ENCODE measurements at regions not wholly inside any gene's neighbourhood (a gene's known extent, or its start where the extent isn't known, plus 50 kb on each side); places are given as distances from the start of the nearest gene placed in this dataset.

- no peak for DNase-seq (ENCODE audit: low spot score)
Measured at GRCh38 chr2:105571445-105571987, 172.7 kb upstream of the FHL2 start.

DNA sequence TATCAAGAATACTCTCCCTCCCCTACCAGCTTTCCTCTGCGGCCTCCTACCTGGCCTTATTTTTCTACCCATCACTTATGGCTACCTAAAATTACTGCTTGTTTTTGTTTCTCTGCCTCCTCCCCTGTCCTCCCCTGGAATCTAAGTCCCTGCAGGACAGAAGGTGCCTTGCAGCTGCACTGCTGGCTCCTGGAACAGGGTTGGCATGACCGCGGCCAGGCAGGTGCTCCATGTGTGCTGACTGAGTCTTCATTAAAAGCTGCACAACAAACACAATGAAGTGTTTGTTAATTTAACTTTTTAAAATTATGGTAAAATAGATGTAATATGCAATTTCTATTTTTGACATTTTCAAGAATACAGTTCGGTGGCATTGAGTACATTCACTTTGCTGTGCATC is 171.9 kb upstream of the FHL2 start:
- DNase-seq (ENCODE audit: low spot score) = no peak

DNA sequence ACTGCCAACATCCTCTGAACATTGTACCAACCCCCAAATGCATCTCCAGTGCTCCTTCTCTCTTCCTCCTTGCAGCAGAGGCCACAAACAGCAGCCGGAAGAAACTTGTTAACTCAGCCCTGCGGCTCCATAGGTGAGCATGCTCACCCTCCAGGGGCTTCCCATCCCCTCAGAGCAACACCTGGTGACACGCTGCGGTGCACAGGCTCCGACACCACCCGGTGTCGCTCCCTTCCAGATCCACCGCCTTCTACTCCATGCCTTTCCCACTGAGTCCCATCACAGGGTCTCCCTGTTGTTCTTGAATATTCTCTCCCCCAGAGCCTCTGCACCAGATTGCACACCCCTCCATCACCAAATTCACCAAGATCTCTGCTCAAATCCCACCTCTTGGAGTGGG is 171.5 kb upstream of the FHL2 start:
- DNase-seq (ENCODE audit: low spot score) = no peak

GRCh38 chr2:105569606-105570005 is 170.8 kb upstream of the FHL2 start:
- no peak for DNase-seq (ENCODE audit: low spot score)

DNA sequence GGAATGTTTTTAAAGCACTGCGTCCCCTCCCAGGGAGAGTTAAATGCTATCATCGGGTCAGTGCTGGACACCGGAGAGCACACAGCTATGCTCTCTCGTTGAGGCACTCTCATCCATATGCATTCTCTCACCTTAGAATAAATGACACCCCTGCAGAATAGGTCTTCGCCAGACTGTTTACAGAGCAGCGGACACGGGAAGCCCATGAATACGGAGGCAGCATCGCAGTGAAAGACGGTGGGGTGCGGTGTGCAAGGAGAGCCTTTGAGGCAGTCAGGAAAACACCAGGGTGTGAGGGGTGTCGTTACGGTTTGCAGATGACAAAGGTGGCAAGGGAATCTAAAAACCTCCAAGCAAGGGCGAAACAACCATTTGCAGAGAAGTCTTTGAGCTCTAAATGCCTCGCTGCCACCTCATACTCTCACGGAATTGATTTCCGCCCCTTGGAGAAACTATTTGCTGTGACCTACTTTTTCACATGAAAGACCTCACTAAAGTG is 169.2 kb upstream of the FHL2 start:
- no peak for DNase-seq (ENCODE audit: low spot score)

- DNase-seq (ENCODE audit: low spot score) = no peak
Measured at GRCh38 chr2:105563000-105563719, 164.3 kb upstream of the FHL2 start.

DNA sequence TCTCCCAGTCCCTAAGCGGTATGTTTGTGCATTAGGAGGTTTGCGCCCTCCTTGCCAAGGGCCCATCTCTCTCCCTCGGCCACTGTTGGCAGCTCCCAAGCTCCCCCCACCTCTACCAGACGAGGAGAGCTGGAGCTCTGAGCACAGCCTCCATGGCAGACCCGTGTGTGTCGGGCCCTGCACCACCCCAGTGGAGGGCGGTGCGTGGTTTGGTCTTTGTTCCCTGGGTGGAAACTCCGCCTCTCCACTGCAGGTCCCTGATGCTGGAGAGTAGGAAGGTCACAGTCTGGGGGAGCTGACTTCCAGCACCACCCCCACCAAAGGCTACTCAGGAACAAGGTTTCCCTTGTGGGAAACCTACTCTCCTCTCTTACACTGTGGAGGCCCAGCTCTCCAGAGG is 162.6 kb upstream of the FHL2 start:
- no peak for DNase-seq (ENCODE audit: low spot score)

GRCh38 chr2:105560157-105560556 is 161.3 kb upstream of the FHL2 start:
- DNase-seq (ENCODE audit: low spot score) = no peak

DNA sequence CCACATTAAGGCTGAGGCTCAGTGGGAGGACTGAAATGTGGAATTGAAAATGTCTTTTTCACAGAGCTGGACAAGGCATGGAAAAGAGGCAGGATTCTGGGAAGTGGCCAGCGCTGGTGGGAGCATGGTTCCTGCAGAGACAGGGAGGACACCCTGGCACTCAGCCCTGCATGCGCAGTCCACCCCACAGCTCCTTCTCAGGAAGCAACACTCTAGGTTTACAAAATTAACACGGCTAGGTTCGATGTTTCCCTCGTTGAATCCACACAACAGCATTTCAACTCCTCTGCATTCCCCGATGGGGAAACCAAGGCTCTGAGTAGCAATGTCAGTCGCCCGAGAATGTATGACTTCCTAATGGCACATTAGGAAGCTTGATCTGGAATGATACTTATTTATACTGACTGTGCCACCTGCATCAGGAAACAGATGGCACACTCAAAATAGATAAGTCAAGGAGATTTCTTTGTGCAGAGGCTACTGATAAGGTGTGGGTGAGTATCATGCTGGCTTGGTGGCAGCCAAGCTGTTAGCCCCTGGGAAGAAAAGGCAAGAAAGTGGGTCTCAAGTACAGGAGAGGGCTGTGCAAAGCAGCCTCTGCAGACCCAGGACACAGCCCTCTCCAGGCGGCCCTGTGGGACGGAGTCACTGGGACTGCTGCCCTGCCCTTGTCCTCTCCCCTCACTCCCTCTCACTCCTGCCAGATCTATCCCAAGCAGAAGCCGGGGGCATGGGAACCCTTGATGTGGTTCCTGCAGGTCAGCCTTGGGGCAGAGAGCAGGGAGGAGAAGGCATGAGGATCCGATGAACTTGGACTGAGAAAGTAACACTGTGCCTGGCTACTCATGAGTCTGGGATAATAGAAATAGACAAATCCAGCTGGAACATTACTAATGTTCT is 158.4 kb upstream of the FHL2 start:
- DNase-seq (ENCODE audit: low spot score) = no peak

GRCh38 chr2:105556366-105556765 is 157.5 kb upstream of the FHL2 start:
- DNase-seq (ENCODE audit: low spot score) = no peak

GRCh38 chr2:105554235-105554634 is 155.4 kb upstream of the FHL2 start:
- DNase-seq (ENCODE audit: low spot score) = no peak

- DNase-seq (ENCODE audit: low spot score) = no peak
Measured at GRCh38 chr2:105553538-105554196, 154.8 kb upstream of the FHL2 start.

DNA sequence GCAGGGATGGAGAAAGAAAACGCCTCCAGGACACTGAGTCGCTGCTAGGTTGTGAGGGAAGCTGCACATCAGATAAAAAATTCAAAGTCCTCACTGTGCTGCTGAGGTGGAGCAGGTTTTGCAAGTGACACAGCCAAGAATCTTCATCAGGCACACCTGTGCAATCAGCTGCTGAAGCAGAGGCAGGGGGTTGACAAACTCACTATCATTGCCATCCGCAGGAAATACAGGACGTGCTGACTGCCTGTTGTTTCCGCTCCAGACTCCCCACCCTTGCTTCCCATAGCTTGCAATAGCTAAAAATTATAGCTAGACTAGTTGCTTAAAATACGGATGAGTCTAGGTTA is 147.8 kb upstream of the FHL2 start:
- DNase-seq (ENCODE audit: low spot score) = no peak

- DNase-seq (ENCODE audit: low spot score) = peak; percentile 65
Measured at GRCh38 chr2:105545730-105546627, 147.1 kb upstream of the FHL2 start.

- no peak for DNase-seq (ENCODE audit: low spot score)
Measured at GRCh38 chr2:105544591-105545377, 145.9 kb upstream of the FHL2 start.

DNA sequence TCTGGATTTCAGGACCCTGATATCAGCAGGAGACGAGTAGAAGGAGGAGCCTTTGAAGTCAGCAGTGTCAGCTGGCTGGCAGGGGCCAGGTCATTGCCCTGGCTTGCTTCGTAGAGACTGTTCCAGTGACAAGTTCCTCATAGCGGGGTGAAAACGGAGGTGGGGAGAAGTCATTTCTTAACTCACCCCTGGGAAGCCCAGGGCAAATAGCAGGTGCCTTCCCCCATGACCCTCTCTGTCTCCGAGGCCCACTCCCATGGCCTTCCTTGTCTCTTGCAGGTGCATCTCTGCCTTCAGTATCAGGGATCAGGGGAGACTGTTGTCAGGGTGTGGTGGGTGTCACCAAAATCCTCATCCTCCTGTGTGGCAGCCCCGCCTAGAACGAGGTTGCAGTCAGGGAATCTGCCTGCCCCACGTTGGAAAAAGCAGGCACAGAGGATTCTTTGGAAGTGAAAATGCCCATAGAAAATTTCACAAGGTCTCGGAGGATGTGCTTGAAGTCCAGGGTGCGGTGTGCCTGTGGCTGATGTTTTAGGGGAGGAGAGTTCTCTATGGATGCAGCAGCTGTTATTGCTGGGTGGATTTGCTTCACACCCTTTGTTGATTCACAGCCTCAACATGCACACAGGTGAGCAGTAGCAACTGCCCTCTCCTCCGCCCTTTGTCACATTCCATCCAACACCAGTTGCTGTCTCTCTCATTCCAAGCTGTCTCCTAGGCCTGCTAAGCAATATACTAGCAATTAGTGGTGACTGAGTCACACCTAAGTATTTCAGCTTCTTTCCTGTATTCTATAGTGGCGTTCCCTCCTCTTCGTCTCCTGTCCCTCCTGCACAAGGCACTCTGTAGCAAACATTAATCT is 142.6 kb upstream of the FHL2 start:
- DNase-seq (ENCODE audit: low spot score) = no peak

DNA sequence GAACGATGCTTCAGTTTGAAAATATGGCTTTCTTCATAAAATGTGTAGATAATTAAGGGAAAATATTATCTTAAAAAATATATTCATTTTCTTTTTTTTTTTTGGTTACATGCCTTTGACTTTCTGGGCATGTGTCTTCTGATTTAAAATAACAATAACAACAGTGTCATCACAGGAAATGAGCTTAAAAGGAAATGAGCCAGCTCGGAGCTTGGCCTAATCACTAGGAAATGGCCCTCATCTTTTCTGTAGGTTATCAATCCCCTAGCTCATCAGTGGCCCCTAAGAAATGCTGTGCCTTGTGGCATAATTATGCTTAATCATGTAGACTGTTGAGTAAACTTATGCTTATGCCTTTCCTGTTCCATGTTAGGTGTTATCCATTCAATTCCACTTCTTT is 141.8 kb upstream of the FHL2 start:
- no peak for DNase-seq (ENCODE audit: low spot score)

GRCh38 chr2:105539331-105539730 is 140.5 kb upstream of the FHL2 start:
- DNase-seq (ENCODE audit: low spot score) = no peak

GRCh38 chr2:105538840-105539239 is 140.0 kb upstream of the FHL2 start:
- DNase-seq (ENCODE audit: low spot score) = no peak

- no peak for DNase-seq (ENCODE audit: low spot score)
Measured at GRCh38 chr2:105537920-105538319, 139.1 kb upstream of the FHL2 start.

All from activated CD4-positive, alpha-beta T cell treated with anti-CD3 and anti-CD28 coated beads, Interleukin-2, Interleukin-4, amounts not matched to agents 100 ng/mL and 50 ng/mL, durations not matched to agents 16 hours and 8 hours (primary cell).